Right lobe of liver (tissue), 4 donors: ENCODE measurements at regions not wholly inside any gene's neighbourhood (a gene's known extent, or its start where the extent isn't known, plus 50 kb on each side); places are given as distances from the start of the nearest gene placed in this dataset.
"Not testable (repeated sequence)": the region's sequence is repeated elsewhere in the genome, so short reads cannot be mapped to it uniquely, and the experiment has no call there.

ENCODE experiments used
- POLR2A ChIP-seq: fragments of 450-650 bp; IDR thresholded peaks from one replicate; pipeline ENCODE4 v1.6.1; 2017; ENCODE audit warnings: antibody characterized with exemption, mild to moderate bottlenecking
- TF ChIP-seq, protein P1 (sequence below), 4 donors: fragments of 200-600 bp in 3 of 4; fragments of 450-650 bp in 1 of 4; IDR thresholded peaks; one replicate each; pipeline versions ENCODE4 v1.5.1 to v1.8.0; 2016 to 2022; ENCODE audit warnings: antibody characterized with exemption in 4 of 4, mild to moderate bottlenecking in 2 of 4
- donor health status: DM: no; HTN: no; CAD: no.
- donor health status: DM: no; HTN: no; CAD: no.
- donor health status: DM: no; HTN: yes; CAD: no.

GRCh38 chr9:64369644-64370043 is 915.4 kb downstream of the FOXD4L5 start:
- not testable (repeated sequence) for TF ChIP-seq POLR2A
- TF ChIP-seq, protein P1, sequence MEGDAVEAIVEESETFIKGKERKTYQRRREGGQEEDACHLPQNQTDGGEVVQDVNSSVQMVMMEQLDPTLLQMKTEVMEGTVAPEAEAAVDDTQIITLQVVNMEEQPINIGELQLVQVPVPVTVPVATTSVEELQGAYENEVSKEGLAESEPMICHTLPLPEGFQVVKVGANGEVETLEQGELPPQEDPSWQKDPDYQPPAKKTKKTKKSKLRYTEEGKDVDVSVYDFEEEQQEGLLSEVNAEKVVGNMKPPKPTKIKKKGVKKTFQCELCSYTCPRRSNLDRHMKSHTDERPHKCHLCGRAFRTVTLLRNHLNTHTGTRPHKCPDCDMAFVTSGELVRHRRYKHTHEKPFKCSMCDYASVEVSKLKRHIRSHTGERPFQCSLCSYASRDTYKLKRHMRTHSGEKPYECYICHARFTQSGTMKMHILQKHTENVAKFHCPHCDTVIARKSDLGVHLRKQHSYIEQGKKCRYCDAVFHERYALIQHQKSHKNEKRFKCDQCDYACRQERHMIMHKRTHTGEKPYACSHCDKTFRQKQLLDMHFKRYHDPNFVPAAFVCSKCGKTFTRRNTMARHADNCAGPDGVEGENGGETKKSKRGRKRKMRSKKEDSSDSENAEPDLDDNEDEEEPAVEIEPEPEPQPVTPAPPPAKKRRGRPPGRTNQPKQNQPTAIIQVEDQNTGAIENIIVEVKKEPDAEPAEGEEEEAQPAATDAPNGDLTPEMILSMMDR (IDR thresholded peaks at IDR 0.05) = not testable (repeated sequence)
